ENCODE measurements at regions not wholly inside any gene's neighbourhood (a gene's known extent, or its start where the extent isn't known, plus 50 kb on each side); places are given as distances from the start of the nearest gene placed in this dataset.

- Histone ChIP-seq H3K27ac (ENCODE audit: low read depth, low read length, poor library complexity, severe bottlenecking) (no peak overlapping the region), H3K9me3 (ENCODE audit: low read length) (no peaks in the 10 kb centered on the region), H3K4me3 (ENCODE audit: low read depth, low read length, poor library complexity, severe bottlenecking) (no peak overlapping the region), H3K79me2 (ENCODE audit: insufficient read depth, low read depth, low read length) (no peaks in the 10 kb centered on the region), H3K9me2 (ENCODE audit: insufficient read depth, low read length) (no peaks in the 10 kb centered on the region), H4K20me1 (ENCODE audit: insufficient read depth, low read length) (no peaks in the 10 kb centered on the region), H3K4me1 (ENCODE audit: insufficient read depth, low read length, poor library complexity, severe bottlenecking) (no peaks in the 10 kb centered on the region), H3K4me2 (ENCODE audit: low read length) (no peak overlapping the region), H2AFZ (ENCODE audit: low read length) (no peak overlapping the region), H3K36me3 (ENCODE audit: insufficient read depth, low read length) (no peaks in the 10 kb centered on the region)
- ChIA-PET CTCF (ENCODE audit: unreplicated experiment) (no interaction called here), POLR2A (no interaction called here)
- DNase-seq (ENCODE audit: low spot score) = no peak
- TF ChIP-seq EZH2phosphoT487 (IDR thresholded peaks at IDR 0.05; ENCODE audit: borderline replicate concordance, low read depth, low read length) (no peak), CTCF (conservative IDR thresholded peaks at IDR 0.05; ENCODE audit: low read length) (no peak)
- intact Hi-C loops (cut with micrococcal nuclease; ENCODE audit: unreplicated experiment) = no loop called here
- BruUV-seq (replicated peaks) = no TSS peak
These were observed 511.8 kb downstream of the ELAVL2 start for GRCh38 chr9:23314247-23314646.

GRCh38 chr9:23319092-23319491 lies 506.9 kb downstream of the ELAVL2 start:
- H3K4me2 ChIP-seq (ENCODE audit: low read length) = no peak overlapping the region
- ChIA-PET CTCF (ENCODE audit: unreplicated experiment) (no interaction called here), POLR2A (interaction anchor here (0.7 kb wide), 1 partner anchor 800 kb away, joined by 3 read pairs; no protein-coding TSS in a partner anchor)
- no peaks in the 10 kb centered on the region for H3K9me2 ChIP-seq (ENCODE audit: insufficient read depth, low read length)
- no peak overlapping the region for H3K4me3 ChIP-seq (ENCODE audit: low read depth, low read length, poor library complexity, severe bottlenecking)
- no peaks in the 10 kb centered on the region for H4K20me1 ChIP-seq (ENCODE audit: insufficient read depth, low read length)
- BruUV-seq (replicated peaks) = no TSS peak
- H2AFZ ChIP-seq (ENCODE audit: low read length) = no peak overlapping the region
- no peaks in the 10 kb centered on the region for H3K4me1 ChIP-seq (ENCODE audit: insufficient read depth, low read length, poor library complexity, severe bottlenecking)
- no peak for TF ChIP-seq EZH2phosphoT487 (IDR thresholded peaks at IDR 0.05; ENCODE audit: borderline replicate concordance, low read depth, low read length)
- TF ChIP-seq CTCF (conservative IDR thresholded peaks at IDR 0.05; ENCODE audit: low read length) = no peak
- no peaks in the 10 kb centered on the region for H3K36me3 ChIP-seq (ENCODE audit: insufficient read depth, low read length)
- no peaks in the 10 kb centered on the region for H3K79me2 ChIP-seq (ENCODE audit: insufficient read depth, low read depth, low read length)
- no peak overlapping the region for H3K27ac ChIP-seq (ENCODE audit: low read depth, low read length, poor library complexity, severe bottlenecking)
- H3K9me3 ChIP-seq (ENCODE audit: low read length) = no peaks in the 10 kb centered on the region
- DNase-seq (ENCODE audit: low spot score) = no peak
- intact Hi-C loops (cut with micrococcal nuclease; ENCODE audit: unreplicated experiment) = no loop called here

- ChIA-PET POLR2A (no interaction called here), CTCF (ENCODE audit: unreplicated experiment) (no interaction called here)
- BruUV-seq (replicated peaks) = no TSS peak
- no peak overlapping the region for H3K4me2 ChIP-seq (ENCODE audit: low read length)
- intact Hi-C loops (cut with micrococcal nuclease; ENCODE audit: unreplicated experiment) = no loop called here
- no peak overlapping the region for H3K4me3 ChIP-seq (ENCODE audit: low read depth, low read length, poor library complexity, severe bottlenecking)
- H3K9me3 ChIP-seq (ENCODE audit: low read length) = no peaks in the 10 kb centered on the region
- no peak overlapping the region for H3K27ac ChIP-seq (ENCODE audit: low read depth, low read length, poor library complexity, severe bottlenecking)
- no peak overlapping the region for H2AFZ ChIP-seq (ENCODE audit: low read length)
- H3K4me1 ChIP-seq (ENCODE audit: insufficient read depth, low read length, poor library complexity, severe bottlenecking) = no peaks in the 10 kb centered on the region
- DNase-seq (ENCODE audit: low spot score) = no peak
- H4K20me1 ChIP-seq (ENCODE audit: insufficient read depth, low read length) = no peaks in the 10 kb centered on the region
- H3K9me2 ChIP-seq (ENCODE audit: insufficient read depth, low read length) = no peaks in the 10 kb centered on the region
- no peaks in the 10 kb centered on the region for H3K79me2 ChIP-seq (ENCODE audit: insufficient read depth, low read depth, low read length)
- TF ChIP-seq EZH2phosphoT487 (IDR thresholded peaks at IDR 0.05; ENCODE audit: borderline replicate concordance, low read depth, low read length) (no peak), CTCF (conservative IDR thresholded peaks at IDR 0.05; ENCODE audit: low read length) (no peak)
- no peaks in the 10 kb centered on the region for H3K36me3 ChIP-seq (ENCODE audit: insufficient read depth, low read length)
These were observed 505.0 kb downstream of the ELAVL2 start for GRCh38 chr9:23321049-23321448.

All from OCI-LY7 (cell line).